DOHH2 (cell line): ENCODE measurements at regions not wholly inside any gene's neighbourhood (a gene's known extent, or its start where the extent isn't known, plus 50 kb on each side); places are given as distances from the start of the nearest gene placed in this dataset.

Experiments used
- H3F3A ChIP-seq: fragments of 200-600 bp; sonication (generic), shearing (Covaris generic); 2 replicates; pipeline ENCODE4 v1.6.0; 2016; ENCODE audit warnings: antibody characterized with exemption, mild to moderate bottlenecking; ENCODE audit not compliant: control insufficient read depth, insufficient read depth
- H3K27ac ChIP-seq: fragments of 200-600 bp; sonication (generic); 2 replicates; pipeline ENCODE4 v1.5.1; 2014; ENCODE audit warnings: low read depth, mild to moderate bottlenecking, low read length, moderate library complexity
- H3K27me3 ChIP-seq: fragments of 200-600 bp; sonication (generic); 2 replicates; pipeline ENCODE4 v1.6.1; 2014; ENCODE audit warnings: mild to moderate bottlenecking, low read length, mixed read lengths; ENCODE audit not compliant: control insufficient read depth
- H3K36me3 ChIP-seq: fragments of 200-600 bp; sonication (generic); 2 replicates; pipeline ENCODE4 v1.6.1; 2014; ENCODE audit warnings: mild to moderate bottlenecking, low read length, moderate library complexity, mixed read lengths; ENCODE audit not compliant: control insufficient read depth
- H3K4me1 ChIP-seq: fragments of 200-600 bp; sonication (generic); 2 replicates; pipeline ENCODE4 v1.6.1; 2014; ENCODE audit warnings: mild to moderate bottlenecking, low read length, mixed read lengths; ENCODE audit not compliant: control insufficient read depth
- H3K4me2 ChIP-seq: fragments of 200-600 bp; sonication (generic); 2 replicates; pipeline ENCODE4 v1.6.0; 2014; ENCODE audit warnings: mild to moderate bottlenecking, low read length, moderate library complexity
- H3K4me3 ChIP-seq: fragments of 200-600 bp; sonication (generic); 2 replicates; pipeline ENCODE4 v1.5.1; 2014; ENCODE audit warnings: mild to moderate bottlenecking, low read length, mixed read lengths
- H3K79me2 ChIP-seq: fragments of 200-600 bp; sonication (generic); 2 replicates; pipeline ENCODE4 v1.6.1; 2014; ENCODE audit warnings: mild to moderate bottlenecking, low read length, mixed read lengths; ENCODE audit not compliant: control insufficient read depth
- H3K9me2 ChIP-seq: fragments of 200-600 bp; sonication (generic); replicated peaks from 2 replicates; pipeline ENCODE4 v1.6.1; 2014; ENCODE audit warnings: mild to moderate bottlenecking, low read length, mixed read lengths; ENCODE audit not compliant: control insufficient read depth
- H3K9me3 ChIP-seq: fragments of 200-600 bp; sonication (generic); 2 replicates; pipeline ENCODE4 v1.6.1; 2014; ENCODE audit warnings: antibody characterized with exemption, low read length, mixed read lengths; ENCODE audit not compliant: control insufficient read depth, insufficient read depth
- H4K20me1 ChIP-seq: fragments of 200-600 bp; sonication (generic); 2 replicates; pipeline ENCODE4 v1.6.0; 2014; ENCODE audit warnings: low read depth, mild to moderate bottlenecking, antibody characterized with exemption, low read length, moderate library complexity; ENCODE audit not compliant: control insufficient read depth, insufficient read depth
- EZH2phosphoT487 ChIP-seq: fragments of 200-600 bp; sonication (generic); IDR thresholded peaks from 2 replicates; pipeline ENCODE4 v1.6.1; 2017; ENCODE audit warnings: borderline replicate concordance, mild to moderate bottlenecking, antibody characterized with exemption, low read length, moderate library complexity, mixed read lengths
- TF ChIP-seq, protein P1 (sequence below): fragments of 200-600 bp; sonication (generic); IDR thresholded peaks from one replicate; pipeline ENCODE4 v1.5.1; 2014; ENCODE audit warnings: antibody characterized with exemption, mild to moderate bottlenecking, low read depth, low read length; ENCODE audit not compliant: poor library complexity, severe bottlenecking

DNA sequence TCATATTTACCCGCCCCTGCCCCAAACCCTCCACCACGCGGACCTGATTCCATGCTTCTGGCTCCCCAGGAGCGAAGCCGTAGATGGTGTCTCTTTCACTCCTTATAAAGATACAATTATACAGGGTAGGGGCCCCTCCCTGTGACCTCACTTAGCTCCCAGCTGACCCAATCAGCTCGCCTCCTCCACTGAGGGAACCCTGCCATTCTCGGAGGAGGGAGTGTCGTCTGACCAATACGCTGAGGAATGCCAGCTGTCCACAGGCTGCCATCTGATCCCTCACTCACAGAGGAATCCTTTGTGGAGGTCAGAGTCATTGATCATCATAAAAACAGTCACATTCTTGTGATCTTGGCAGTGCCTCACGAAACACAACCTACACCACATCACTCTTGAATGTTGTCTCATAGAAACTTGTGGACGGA lies 67.5 kb upstream of the INSIG1 start:
- Histone ChIP-seq H3K36me3 (no peaks in the 10 kb centered on the region), H4K20me1 (no peaks in the 10 kb centered on the region), H3K4me2 (no peak overlapping the region), H3K9me2 (no peaks in the 10 kb centered on the region), H3K9me3 (no peaks in the 10 kb centered on the region), H3K4me1 (no peaks in the 10 kb centered on the region), H3K27ac (no peak overlapping the region), H3K4me3 (no peak overlapping the region), H3F3A (no peaks in the 10 kb centered on the region), H3K79me2 (no peaks in the 10 kb centered on the region), H3K27me3 (no peaks in the 10 kb centered on the region)
- no peak for TF ChIP-seq EZH2phosphoT487
- TF ChIP-seq, protein P1, sequence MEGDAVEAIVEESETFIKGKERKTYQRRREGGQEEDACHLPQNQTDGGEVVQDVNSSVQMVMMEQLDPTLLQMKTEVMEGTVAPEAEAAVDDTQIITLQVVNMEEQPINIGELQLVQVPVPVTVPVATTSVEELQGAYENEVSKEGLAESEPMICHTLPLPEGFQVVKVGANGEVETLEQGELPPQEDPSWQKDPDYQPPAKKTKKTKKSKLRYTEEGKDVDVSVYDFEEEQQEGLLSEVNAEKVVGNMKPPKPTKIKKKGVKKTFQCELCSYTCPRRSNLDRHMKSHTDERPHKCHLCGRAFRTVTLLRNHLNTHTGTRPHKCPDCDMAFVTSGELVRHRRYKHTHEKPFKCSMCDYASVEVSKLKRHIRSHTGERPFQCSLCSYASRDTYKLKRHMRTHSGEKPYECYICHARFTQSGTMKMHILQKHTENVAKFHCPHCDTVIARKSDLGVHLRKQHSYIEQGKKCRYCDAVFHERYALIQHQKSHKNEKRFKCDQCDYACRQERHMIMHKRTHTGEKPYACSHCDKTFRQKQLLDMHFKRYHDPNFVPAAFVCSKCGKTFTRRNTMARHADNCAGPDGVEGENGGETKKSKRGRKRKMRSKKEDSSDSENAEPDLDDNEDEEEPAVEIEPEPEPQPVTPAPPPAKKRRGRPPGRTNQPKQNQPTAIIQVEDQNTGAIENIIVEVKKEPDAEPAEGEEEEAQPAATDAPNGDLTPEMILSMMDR = no peak

DNA sequence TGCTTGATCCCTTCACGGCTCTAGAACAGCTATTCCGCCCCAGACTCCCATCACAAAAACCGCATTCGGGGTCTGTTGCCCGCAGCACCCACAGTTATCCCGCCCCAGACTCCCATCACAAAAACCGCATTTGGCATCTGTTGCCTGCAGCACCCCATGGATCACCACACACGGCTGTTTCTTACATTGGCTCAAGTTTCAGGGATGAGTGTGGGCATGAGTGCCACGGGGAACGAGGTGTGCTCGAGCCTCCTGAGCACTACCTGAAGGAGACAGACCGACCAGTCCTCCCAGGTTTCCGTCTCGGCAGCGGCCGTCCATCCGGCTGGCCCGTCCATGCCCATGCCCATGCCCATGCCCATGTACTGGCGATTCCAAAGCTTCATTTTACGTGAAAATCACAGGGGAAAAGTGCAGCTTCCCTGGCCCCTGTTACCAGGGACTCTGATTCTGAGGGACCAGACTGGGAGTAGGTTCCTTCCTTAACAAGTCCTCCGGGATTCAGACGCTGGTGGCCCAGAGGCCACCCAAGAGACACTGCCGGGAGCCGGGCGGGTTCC lies 66.4 kb upstream of the INSIG1 start:
- Histone ChIP-seq H3K9me3 (no peaks in the 10 kb centered on the region), H3K9me2 (no peaks in the 10 kb centered on the region), H3K27me3 (no peaks in the 10 kb centered on the region), H3K4me3 (no peak overlapping the region), H3K4me1 (no peaks in the 10 kb centered on the region), H4K20me1 (no peaks in the 10 kb centered on the region), H3K36me3 (no peaks in the 10 kb centered on the region), H3K4me2 (no peak overlapping the region), H3K79me2 (no peaks in the 10 kb centered on the region), H3K27ac (no peak overlapping the region), H3F3A (no peaks in the 10 kb centered on the region)
- no peak for TF ChIP-seq EZH2phosphoT487
- TF ChIP-seq, protein P1 = no peak

DNA sequence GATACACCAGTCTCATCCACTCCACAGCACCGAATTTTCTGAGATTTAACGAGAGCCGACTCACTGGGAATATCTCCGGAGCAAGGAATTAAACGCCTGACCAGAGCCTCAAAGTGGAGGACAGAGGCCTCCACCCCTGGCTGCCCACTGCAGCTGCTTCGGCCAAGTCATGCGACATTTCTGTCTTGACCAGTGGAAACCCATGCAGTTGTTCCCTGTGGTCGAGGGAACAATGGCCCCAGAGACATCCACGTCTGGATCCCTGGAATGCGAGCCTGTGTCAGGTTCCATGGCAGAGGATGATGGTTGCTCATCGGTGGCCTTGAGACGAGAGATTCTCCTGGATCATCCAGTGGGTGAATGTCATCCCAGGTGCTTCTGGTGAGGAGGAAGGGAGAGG lies 65.7 kb upstream of the INSIG1 start:
- Histone ChIP-seq H3K27ac (no peak overlapping the region), H3K79me2 (no peaks in the 10 kb centered on the region), H3K36me3 (no peaks in the 10 kb centered on the region), H3K27me3 (no peaks in the 10 kb centered on the region), H4K20me1 (no peaks in the 10 kb centered on the region), H3K4me1 (peaks cover 3% of the 10 kb centered on the region; the same call in 1 of the 2 replicates), H3F3A (no peaks in the 10 kb centered on the region), H3K9me3 (no peaks in the 10 kb centered on the region), H3K4me2 (no peak overlapping the region), H3K9me2 (no peaks in the 10 kb centered on the region), H3K4me3 (no peak overlapping the region)
- no peak for TF ChIP-seq EZH2phosphoT487
- TF ChIP-seq, protein P1 = no peak
